GM18861 (cell line): ENCODE measurements at regions not wholly inside any gene's neighbourhood (a gene's known extent, or its start where the extent isn't known, plus 50 kb on each side); places are given as distances from the start of the nearest gene placed in this dataset.

ENCODE experiments used
- ATAC-seq: cut with Tn5 transposase; IDR thresholded peaks from one replicate; pipeline ENCODE4 v1.9.1; 2021; ENCODE audit not compliant: unreplicated experiment

DNA sequence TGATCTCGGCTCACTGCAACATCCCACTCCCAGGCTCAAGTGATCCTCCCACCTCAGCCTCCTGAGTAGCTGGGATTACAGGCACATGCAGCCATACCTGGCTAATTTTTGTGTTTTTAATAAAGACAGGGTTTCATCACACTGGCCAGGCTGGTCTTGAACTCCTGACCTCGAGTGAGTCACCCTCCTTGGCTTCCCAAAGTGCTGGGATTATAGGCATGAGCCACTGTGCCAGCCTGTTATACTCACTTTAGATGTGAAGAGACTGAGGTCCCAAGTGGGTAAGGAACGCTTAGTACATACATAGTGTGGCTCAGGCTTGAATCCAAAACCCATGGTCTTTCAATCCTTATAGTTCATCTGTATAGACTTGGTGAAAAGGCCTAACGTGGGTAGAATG, 63.7 kb upstream of the EPS8L3 start:
- no peak for ATAC-seq

DNA sequence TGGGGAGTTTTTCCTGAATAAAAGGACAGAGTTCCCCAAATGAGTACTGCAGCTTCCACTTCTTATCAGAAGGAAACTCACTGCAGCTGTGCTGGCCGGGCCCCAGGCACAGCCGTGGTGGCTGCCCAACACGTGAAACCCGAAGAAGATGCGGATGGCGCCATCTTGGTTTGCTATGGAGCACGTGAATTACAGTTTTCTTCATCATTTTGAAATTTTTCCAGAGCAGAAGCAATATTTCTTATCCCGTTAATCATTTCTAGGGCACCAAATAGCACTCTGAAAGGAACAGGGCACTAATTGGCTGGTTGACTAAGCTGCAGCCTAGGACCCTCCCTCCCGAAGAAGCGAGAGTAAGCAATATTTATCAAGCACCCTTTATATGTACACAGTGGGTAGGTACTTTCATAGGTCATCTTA, 63.2 kb upstream of the EPS8L3 start:
- ATAC-seq = no peak

DNA sequence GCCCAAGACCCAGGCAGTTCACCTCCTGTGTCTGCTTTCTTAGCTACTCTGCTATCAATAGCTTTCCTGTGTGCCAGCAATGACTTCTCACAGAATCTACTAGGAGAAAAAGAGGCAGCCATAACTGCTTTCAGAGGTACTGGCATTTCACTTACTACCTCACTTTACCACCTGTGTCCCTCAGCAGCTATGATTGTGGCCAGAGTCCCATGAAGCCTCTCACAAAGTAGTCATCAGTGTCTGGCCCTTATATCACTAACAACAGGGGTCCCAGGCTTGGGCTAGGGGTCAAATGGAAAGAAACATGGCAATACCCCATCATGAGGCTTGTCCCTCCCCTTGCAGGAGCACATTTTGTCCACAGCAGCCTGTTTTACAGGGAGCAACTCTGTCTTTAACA, 62.7 kb upstream of the EPS8L3 start:
- ATAC-seq = no peak

DNA sequence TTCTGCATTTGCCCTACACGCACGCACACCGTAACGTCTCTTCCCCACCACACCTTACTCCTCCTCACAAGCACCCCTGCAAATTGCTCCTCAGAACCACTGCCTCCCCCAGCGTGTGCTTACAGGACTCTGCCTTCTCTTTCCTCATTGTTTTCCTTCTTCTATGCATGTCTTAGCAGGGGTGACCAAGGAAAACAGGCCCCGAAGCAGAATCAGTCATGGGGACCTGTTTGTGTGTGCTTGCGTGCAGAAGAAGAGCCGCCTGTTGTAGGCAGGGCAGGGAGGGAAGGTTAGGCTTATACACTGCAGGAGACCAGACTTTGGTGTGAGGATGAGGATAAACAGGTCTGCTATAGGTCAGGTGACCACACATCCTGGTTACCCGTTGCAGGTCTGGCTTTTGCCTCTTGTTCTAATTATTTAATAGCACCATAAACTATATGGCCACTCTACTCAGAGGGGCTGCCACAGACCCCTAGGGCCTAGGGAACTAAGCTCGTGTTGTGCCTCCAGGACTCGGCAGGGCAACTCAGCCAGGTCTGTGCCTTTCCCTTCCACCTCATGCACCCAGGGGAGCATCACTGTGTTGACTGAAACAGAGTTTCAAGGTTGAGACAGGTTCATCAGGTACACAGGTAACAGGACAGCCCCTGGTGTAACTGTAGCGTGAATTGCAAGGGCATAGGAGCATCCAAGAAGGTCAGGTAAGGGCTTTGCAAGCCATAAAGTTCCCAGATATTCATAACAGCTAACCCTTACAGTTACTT, 60.8 kb upstream of the EPS8L3 start:
- no peak for ATAC-seq

DNA sequence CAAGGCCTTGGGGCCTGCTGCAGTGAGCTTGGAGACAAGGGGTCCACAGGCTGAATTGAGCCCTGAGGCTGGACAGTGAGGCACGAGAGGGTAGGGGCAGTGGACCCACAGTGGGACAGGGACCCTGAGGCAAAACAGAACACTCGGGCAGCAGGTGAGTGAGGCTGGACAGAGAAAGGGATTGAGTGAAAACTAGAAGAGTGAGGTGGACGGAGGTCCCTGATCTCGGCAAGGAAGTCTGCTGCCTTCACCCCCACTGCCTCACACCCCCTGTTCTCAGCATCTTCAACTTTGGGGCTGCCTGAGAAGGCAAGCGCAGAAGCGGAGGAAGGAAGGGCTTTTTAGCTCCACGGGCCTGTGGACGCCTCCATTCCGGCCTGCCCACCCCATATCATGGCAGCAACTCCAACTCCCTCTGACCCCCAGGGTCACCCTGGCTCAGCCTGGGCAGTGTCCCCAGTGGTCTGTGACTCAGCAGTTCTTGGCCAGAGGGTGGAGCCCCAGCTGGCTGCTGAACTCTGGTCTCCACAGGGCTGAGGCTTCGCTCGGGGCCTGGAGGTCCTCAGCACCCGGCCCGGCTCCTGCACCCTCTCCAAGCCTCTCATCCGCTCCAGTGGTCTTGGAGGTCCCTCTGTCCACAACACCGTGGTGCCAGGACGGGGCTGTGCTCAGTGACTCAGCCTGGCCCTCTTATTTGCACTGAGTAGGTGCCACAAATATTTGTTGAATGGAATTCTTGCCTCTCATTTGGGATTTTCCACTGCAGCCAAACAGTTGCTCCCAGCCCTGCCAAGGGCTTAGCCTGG, 60.0 kb upstream of the EPS8L3 start:
- no peak for ATAC-seq

DNA sequence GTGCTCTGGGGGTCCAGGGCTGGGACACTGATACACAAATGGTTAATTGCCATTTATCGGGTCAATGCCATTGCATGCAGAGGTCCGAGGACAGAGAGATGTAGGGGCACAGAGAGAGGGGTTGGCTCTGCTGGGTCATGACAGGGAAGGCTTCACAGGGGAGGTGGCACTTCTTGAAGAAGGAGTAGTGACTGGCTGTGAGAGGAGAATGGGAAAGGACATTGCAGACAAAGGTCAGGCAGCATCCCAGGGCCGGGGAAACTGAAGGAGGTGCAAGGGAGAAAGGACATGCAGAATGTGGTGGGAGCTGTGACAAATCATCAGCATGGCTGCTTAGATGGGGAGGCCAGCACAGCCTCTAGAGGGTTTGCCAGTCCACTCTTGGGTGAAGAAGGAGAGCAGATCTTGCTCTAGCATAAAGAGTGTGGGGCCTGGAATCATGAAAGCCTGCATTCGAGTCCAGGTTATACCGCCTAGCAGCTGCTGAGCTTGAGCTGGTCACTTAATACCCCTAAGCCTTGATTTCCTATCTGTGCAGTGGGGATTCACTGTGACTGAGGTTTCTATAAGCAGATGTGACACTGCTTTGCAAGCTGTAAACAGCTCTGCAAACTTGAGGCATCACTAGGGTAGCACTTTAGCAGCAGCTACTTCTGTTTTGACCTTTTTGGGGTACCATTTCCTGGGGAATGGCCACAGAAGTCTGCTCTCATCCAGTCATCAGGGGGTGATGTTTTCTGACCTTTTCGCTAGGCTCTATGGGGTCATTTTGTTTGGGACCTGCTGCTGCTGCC, 59.2 kb upstream of the EPS8L3 start:
- ATAC-seq = no peak

DNA sequence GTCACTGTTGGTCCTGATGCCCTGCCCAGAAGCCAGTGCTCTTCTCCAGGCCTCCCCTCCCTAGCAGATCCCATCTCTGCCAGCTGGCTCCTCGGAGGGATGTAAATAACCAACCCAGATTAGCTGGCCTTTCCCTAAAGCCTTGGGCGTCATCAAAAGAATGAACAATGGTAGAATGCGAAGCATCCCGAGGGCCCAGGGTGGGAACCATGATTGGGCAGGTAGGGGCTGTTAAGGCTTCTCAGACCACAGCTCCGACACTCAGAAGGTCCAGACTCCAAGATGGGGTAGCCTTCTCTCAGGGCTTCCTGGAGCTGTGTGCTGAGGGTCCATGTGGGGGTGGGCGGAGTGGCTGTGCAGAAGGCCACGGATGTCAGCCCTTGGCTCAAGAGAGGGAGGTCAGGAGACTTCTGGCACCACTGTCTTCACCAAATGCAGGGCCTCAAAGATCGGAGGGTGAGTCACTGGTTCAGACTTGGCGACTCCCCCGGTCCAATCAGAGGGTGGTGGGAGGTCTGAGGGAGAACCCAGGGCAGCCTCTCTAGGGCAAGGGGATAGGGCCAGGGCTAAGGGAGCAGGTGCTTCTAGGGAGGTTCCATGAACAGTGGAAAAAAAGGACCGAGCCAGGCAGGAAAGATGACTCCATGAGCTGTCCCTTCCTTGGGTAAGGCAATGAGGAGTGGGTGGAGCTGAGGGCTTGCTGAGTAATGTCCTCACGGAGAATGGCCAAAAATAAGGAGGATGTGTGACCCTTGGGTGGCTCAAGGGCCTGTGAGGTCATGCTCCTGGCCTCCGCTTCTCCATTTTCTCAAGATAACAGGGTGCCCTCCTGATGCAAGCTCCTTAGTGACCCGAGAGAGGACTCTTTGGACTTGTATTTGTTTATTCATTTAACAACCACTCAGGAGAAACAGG, 58.4 kb upstream of the EPS8L3 start:
- no peak for ATAC-seq

DNA sequence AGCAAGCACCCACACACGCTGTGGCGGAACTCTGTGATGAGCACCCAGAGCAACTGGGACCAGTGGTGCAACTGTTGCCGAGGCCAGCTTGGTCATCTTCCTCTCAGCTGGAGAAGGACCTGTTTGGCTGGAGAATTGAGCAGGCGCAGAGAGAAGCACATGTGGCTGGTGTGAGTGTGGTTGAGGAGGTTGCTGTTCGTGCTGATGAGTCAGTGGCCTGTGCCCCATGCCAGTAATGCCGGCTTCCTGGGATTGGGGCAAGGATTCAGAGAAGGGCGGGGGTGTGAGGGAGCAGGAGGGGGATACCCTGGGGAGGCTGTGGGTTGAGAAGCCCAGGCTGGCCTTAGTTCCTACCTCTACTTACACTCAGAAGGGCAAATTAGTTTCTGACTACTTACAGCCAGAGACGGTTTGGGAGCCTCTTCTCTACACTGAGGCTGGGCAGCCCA, 57.5 kb upstream of the EPS8L3 start:
- no peak for ATAC-seq

DNA sequence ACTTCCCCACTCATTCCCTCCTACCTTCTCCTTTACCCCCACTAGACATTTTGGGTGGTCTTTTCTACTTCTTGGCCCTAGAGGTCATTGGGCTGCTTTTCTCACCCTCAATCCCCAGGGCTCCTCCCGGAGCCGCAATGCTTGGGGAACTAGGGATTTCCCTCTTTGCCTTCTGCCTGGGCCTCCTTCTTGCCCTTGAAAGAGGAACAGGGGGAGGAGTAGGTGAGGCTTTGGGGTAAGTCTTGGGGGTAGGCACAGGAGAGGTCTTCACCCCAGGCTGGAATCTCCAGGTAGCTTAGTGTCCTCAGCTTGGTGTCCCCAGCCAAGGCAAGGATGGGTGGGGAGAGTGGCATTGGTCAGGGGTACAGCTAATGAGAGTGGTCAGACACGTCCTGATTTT, 56.2 kb upstream of the EPS8L3 start:
- ATAC-seq = no peak

DNA sequence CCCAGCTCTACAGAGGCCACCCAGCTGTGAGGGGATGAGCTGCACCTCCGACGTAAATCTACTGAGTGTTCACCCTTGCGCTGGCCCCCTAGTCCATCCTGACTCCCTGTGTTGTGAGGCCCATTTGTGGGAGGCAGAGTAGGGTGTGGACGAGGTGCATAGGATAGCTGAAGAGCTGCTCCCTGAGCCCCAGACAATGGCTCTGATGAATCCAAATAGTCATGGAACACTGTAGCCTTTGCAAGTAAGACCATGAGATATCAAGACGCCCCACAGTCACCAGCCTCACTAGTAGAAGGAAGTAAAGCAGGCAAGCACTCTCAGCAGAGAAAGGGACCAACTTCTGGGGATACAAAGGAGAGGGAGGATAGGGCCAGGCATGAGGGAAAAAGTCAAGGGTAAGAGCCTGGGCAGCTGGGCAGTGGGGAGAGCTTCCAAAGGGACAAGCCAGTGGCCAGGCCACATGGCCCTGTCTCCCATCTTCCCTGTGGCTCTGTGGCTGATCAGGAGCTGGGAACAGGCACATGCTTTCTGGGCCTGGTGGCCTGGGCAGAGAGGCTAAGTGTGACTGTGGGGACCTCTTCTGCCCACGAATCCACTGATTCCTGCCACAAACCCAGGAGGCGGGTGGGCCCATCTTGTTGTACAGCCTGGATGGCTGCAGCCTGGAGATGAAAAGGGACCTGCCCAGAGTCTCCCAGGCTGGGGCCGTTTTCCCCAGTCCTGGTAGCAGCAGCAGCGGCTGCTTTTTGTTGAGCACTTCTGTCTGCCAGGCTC, 55.5 kb upstream of the EPS8L3 start:
- no peak for ATAC-seq

DNA sequence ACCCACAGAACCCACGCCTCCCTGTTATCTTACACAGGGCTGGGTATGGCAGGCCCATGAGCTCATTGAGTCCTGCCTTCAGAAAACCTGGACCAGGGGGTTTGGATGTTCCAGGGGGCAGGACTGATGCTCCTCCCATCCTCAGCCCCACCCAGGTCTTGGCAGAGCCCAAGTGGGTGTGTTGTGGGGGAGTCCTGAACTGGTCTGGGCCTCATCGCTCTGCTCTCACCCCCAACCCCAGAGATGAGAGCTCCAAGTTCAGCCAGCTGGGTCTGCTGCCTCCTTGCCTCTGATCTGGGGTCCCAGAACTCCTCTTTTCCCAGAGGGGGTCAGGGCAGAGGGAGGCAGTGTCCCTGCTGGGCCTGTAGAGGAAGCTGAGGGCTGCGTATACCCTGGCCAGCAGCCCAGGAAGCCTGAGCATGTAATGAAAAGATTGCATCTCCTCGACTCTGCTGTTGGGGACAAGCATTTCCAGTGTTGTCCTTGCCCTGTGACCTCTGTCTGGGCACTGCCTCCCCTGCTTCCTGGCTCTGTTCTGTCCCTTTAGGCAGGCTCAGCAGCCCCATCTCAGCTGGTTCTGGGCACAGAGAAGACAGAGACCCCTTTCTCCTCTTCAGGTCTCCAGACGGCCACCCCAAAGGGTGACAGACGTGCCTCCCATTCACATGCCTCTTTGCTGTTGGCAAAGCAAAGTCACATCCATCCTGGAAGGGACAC, 54.7 kb upstream of the EPS8L3 start:
- ATAC-seq = no peak

DNA sequence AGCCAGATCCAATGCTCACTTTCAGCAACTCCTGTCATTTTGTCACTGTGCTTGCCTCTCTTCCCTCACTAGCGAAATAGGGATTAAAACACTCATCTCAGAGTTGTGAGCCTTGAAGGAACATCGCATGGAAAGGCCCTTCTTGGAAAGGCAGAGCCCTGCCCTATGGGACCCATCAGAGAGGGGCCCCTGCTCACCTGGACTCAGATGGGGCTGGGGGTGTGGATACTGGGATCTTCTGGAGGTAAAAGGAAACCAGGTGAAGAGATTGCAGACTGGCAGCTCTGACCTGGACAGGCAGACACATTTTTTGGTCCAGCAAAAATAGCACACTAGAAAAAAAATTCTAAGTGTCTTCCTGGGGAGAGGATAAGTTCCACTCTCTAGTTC, 54.2 kb upstream of the EPS8L3 start:
- ATAC-seq = no peak

DNA sequence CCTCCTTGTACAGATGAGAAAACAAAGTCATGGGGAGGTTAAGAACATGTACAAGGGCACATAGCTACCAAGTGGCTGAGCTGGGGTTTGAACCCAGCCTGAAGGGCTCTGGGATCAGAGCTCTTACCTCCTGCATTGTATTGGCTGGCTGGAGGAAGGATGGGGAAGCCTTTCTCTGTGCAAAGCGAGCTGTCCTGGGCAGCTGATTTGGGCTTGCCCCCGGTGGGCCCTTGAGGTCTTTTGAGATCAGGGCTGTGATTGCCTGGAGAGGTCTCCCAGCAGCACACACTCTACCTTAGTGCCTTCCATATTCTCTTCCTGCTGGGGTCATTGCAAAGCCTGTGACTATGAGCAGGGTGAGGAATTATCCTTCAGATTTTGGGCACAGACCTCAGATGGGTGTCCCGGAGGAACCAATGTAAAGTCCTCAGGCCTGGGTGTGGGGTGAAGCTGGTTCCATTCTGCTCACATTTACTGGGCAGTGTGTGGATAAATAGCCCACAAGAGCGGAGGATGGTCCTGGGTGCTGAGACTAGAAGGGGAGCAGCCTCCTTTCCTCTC, 53.3 kb upstream of the EPS8L3 start:
- no peak for ATAC-seq

DNA sequence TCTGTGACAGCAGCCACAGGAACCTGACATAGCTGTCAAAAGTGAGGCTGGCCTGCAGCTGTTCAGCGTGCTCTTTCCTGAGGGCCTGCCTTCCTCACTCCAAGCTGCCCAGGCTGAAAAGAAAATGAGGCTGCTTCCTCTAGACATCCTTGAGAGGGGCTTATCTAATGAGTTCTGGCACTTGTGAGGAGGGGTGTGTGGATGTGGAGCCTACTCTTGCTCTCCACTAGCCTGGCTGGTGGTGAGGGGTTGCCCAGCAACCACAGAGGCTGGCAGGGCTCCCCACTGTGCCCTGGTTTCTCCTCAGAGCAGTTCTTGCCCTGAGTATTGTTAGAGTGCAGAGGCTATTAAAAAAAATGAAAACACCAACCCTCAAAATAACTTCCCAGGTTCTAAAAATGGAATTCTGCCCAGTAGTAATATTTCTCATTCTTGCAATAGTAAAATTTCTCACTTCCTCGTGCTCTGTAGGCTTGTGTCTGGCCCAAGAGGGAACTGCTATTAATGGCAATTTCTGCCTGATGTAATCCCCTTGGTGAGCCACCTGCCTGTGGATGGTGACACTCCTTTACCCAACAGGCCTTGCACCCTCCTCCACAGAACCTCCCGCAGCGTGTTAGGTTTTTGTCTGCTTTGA, 52.6 kb upstream of the EPS8L3 start:
- ATAC-seq = peak; percentile 84

DNA sequence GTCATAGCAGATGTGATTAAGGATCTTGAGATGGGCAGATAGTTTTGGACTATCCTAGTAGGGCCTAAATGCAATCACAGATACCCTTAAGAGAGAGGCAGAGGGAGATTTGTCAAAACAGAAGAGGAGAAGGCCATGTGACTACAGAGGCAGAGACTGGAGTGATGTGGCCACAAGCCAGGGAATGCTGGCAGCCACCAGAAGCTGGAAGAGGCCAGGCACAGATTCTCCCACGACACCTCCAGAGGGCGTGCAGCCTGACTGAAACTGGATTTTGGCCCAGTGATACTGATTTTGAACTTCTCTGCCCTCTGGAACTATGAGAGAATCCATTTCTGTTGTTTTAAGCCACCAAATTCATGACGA, 52.1 kb upstream of the EPS8L3 start:
- no peak for ATAC-seq

DNA sequence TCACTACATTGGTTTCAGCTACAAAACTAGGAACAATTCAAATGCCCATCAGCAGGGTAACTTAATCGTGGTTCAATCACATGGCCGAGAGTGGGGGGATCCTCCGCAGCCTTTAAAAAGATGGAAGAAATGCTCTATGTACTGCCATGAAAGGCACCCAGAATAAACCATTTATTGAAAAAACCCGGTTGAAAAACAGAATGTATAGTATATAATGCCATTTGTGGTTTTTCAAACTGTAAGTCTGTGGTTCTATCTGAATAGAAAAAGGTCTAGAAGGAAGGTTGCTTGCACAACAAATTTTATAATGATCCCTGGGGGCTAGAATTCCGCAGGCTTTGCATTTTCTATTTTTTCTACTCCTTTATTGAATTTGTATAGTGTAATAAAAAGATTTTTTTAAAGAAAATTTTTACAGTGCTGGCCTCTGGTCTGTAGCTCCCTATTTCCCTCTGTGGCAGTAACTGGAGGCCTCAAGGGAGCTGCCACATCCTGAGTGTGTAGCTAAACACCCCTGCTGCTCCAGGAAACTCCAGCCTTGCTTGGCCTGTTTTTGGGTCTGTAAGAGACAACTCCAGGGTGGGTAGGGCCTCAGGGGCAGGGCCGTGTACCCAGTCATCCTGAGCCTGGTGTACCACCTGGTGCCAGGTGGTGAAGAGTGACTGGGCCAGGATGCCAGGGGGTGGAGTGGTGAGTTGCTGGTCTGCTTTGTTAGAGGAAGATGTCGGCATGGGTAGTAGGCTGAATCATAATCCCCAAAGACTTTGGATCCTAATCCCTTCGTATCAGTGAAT, 51.5 kb upstream of the EPS8L3 start:
- ATAC-seq = no peak

DNA sequence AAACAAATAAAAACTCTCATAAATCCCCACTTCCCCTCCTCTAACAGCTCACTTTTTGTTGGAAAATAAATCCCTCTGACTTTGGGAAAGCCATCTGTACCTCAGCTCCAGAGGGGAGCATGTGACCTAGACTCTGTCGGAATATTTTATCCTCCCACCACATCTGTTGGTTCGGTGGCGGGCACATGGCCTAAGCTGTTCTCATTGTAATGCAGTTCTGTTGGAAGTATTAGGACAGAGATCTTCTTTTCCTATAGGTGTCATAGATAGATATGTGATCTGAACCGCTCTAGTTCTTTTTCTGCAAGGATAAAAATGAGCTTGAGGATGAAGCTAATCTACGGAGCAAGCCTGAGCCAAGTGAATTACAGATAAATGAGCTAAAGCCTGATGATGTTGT, 50.5 kb upstream of the EPS8L3 start:
- no peak for ATAC-seq
